ENCODE measurements at regions not wholly inside any gene's neighbourhood (a gene's known extent, or its start where the extent isn't known, plus 50 kb on each side); places are given as distances from the start of the nearest gene placed in this dataset.

DNA sequence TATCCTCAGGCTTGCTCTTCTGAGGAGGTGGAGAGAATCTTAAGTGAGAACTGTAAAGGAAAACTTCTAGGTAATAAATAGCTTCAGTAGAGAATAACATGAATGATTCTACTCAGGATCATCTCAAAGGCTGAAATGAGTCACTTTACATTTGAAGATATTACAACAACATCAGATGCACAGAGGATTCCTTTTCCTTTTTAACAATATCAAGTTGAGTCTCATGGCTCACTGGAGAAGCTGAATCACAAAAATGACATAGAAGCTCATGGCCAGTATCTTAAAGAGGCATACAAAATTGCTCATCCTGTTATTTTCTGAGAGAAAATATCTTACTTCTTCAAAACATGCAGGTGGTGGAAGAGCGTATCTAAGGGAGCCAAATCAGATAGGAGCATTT lies 72.5 kb upstream of the EMCN start:
- no peak for TF ChIP-seq CTCF (IDR thresholded peaks at IDR 0.05; ENCODE audit: borderline replicate concordance, extremely low read depth, low read length, poor library complexity, severe bottlenecking)
- no peak for TF ChIP-seq EZH2 (IDR thresholded peaks at IDR 0.05; ENCODE audit: borderline replicate concordance, low read depth, low read length, severe bottlenecking)
